NT2/D1 (cell line): ENCODE measurements at regions not wholly inside any gene's neighbourhood (a gene's known extent, or its start where the extent isn't known, plus 50 kb on each side); places are given as distances from the start of the nearest gene placed in this dataset.

Experiments used
- SUZ12 ChIP-seq: IDR thresholded peaks from 2 replicates; pipeline ENCODE4 v1.6.1; 2011; ENCODE audit not compliant: insufficient read length, insufficient read depth; ENCODE audit errors: extremely low read depth
- YY1 ChIP-seq: IDR thresholded peaks from 2 replicates; pipeline ENCODE4 v1.6.1; 2011; ENCODE audit not compliant: insufficient read length, insufficient read depth
- ZNF274 ChIP-seq: IDR thresholded peaks from 2 replicates; pipeline ENCODE4 v1.6.1; 2011; ENCODE audit warnings: mild to moderate bottlenecking, low read depth, low read length

DNA sequence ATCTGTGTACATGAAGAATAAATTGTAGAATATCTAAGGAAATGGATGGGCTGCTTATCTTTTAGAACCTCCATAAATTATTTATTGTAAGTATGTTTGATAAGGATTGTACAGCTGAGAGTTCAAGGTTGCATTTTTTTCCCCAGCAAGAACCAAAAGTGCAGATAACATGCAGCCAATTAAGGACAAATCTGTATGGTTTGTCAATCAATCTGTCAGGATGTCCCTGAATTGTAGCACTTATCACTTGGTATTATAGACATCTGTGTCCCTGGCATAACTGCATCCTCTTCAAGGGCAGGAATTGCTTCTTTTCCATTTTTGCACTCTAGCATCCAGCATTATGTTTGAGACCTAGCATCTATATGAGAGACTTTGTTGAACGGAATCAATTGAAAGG is 95.4 kb upstream of the IGFBP7 start:
- TF ChIP-seq SUZ12 (no peak), ZNF274 (no peak), YY1 (no peak)
